H1 (cell line): ENCODE measurements at regions not wholly inside any gene's neighbourhood (a gene's known extent, or its start where the extent isn't known, plus 50 kb on each side); places are given as distances from the start of the nearest gene placed in this dataset.

Source experiments
- CTCF ChIA-PET: fragments of 300-600 bp; sonication (Branson Sonifier 250); formaldehyde crosslinking; loops from one replicate; lab custom pipeline; 2021; ENCODE audit not compliant: partially characterized antibody; lab: Charles Lee
- POLR2A ChIA-PET: fragments of 300-600 bp; sonication (Branson Sonifier 250); formaldehyde crosslinking; loops from one replicate; lab custom pipeline; 2021; ENCODE audit warnings: inconsistent platforms; ENCODE audit not compliant: partially characterized antibody; lab: Charles Lee
- DNase-seq, 2 experiments: peaks; one replicate each; pipeline versions ENCODE4 v3.0.0 to v3.0.0-alpha.2; 2010 to 2022; ENCODE audit warnings: low spot score in 2 of 2, low read depth in 1 of 2, mixed read lengths in 1 of 2
- FAIRE-seq: peaks from 2 replicates; lab custom pipeline; 2011; peaks lifted over from hg19 to GRCh38; lab: Jason Lieb, UNC
- H2AFZ ChIP-seq: 2 replicates; pipeline ENCODE4 v1.8.1; 2012; ENCODE audit warnings: low read length, inconsistent platforms
- H2AK5ac ChIP-seq: 2 replicates; pipeline ENCODE4 v1.6.1; 2013; ENCODE audit warnings: low read depth, low read length
- H2BK120ac ChIP-seq: replicated peaks from 2 replicates; pipeline ENCODE3; 2013; ENCODE audit warnings: low read depth, low read length, inconsistent platforms
- H2BK12ac ChIP-seq: 2 replicates; pipeline ENCODE4 v1.6.1; 2013; ENCODE audit warnings: low read depth, low read length
- H2BK15ac ChIP-seq: 2 replicates; pipeline ENCODE4 v1.6.1; 2013; ENCODE audit warnings: low read length
- H2BK20ac ChIP-seq: 2 replicates; pipeline ENCODE4 v1.6.1; 2013; ENCODE audit warnings: low read length
- H2BK5ac ChIP-seq: 2 replicates; pipeline ENCODE4 v1.6.1; 2013; ENCODE audit warnings: low read depth, low read length
- H3K14ac ChIP-seq: 2 replicates; pipeline ENCODE4 v1.6.1; 2013; ENCODE audit warnings: inconsistent platforms; ENCODE audit not compliant: insufficient read length
- H3K18ac ChIP-seq: 2 replicates; pipeline ENCODE4 v1.6.1; 2013; ENCODE audit warnings: low read length; ENCODE audit errors: extremely low read depth
- H3K23ac ChIP-seq: 2 replicates; pipeline ENCODE4 v1.6.1; 2013; ENCODE audit warnings: inconsistent platforms; ENCODE audit not compliant: insufficient read length
- H3K23me2 ChIP-seq: 2 replicates; pipeline ENCODE4 v1.6.1; 2013; ENCODE audit warnings: low read depth, low read length
- H3K27ac ChIP-seq: 2 replicates; pipeline ENCODE4 v1.6.1; 2011; ENCODE audit warnings: low read depth, low read length, inconsistent platforms
- H3K27me3 ChIP-seq, 4 experiments: replicated peaks in 1 of 4; 1 replicate in 1 of 4; 2 replicates in 3 of 4; pipeline versions ENCODE4 v1.6.1 to v1.8.1; 2011 to 2013; ENCODE audit warnings: low read length in 3 of 4, mild to moderate bottlenecking in 3 of 4, inconsistent platforms in 2 of 4, mixed read lengths in 2 of 4, moderate library complexity in 1 of 4; ENCODE audit not compliant: control insufficient read depth in 3 of 4, insufficient read depth in 3 of 4; ENCODE audit errors: extremely low read depth in 1 of 4
- H3K36me3 ChIP-seq, 4 experiments: 2 replicates each; pipeline versions ENCODE4 v1.6.1 to v1.8.1; 2011 to 2013; ENCODE audit warnings: mild to moderate bottlenecking in 4 of 4, low read length in 3 of 4, moderate library complexity in 2 of 4, control low read depth in 1 of 4, inconsistent platforms in 1 of 4; ENCODE audit not compliant: insufficient read depth in 4 of 4, control insufficient read depth in 2 of 4
- H3K4ac ChIP-seq: replicated peaks from 2 replicates; pipeline ENCODE3; 2013; ENCODE audit warnings: low read length, low read depth, mixed read lengths, inconsistent platforms; ENCODE audit not compliant: insufficient read length
- H3K4me1 ChIP-seq, 4 experiments: replicated peaks in 1 of 4; 1 replicate in 1 of 4; 2 replicates in 3 of 4; pipeline versions ENCODE4 v1.6.1 to v1.8.1; 2011 to 2013; ENCODE audit warnings: low read length in 3 of 4, inconsistent platforms in 2 of 4, mixed read lengths in 1 of 4; ENCODE audit not compliant: insufficient read depth in 4 of 4, control insufficient read depth in 3 of 4
- H3K4me2 ChIP-seq, 2 experiments: 2 replicates each; pipeline versions ENCODE4 v1.6.1 to v1.8.1; 2011 to 2013; ENCODE audit warnings: low read depth in 2 of 2, low read length in 2 of 2, control low read depth in 1 of 2, inconsistent platforms in 1 of 2, mild to moderate bottlenecking in 1 of 2; ENCODE audit not compliant: insufficient read depth in 1 of 2
- H3K4me3 ChIP-seq, 4 experiments: fragments of 200-600, 300-600 bp in 1 of 4; sonication (generic), shearing (Covaris generic), sonication (Bioruptor Twin) in 1 of 4; 2 replicates each; pipeline versions ENCODE4 v1.5.1 to v1.8.1; 2011 to 2016; ENCODE audit warnings: low read length in 4 of 4, low read depth in 3 of 4, control low read depth in 2 of 4, inconsistent platforms in 2 of 4, mild to moderate bottlenecking in 2 of 4, mixed read lengths in 1 of 4, moderate library complexity in 1 of 4; ENCODE audit not compliant: insufficient read depth in 2 of 4; ENCODE audit errors: extremely low read depth in 1 of 4
- H3K56ac ChIP-seq: replicated peaks from 2 replicates; pipeline ENCODE3; 2013; ENCODE audit warnings: low read depth, mild to moderate bottlenecking, mixed read lengths, low read length, inconsistent platforms; ENCODE audit not compliant: insufficient read length
- H3K79me1 ChIP-seq: 2 replicates; pipeline ENCODE4 v1.6.1; 2013; ENCODE audit warnings: low read depth, low read length, control low read depth
- H3K79me2 ChIP-seq, 2 experiments: 2 replicates each; pipeline versions ENCODE4 v1.6.1 to v1.8.1; 2012 to 2013; ENCODE audit warnings: low read length in 2 of 2, mild to moderate bottlenecking in 2 of 2, inconsistent platforms in 1 of 2; ENCODE audit not compliant: insufficient read depth in 2 of 2, control insufficient read depth in 1 of 2
- H3K9ac ChIP-seq, 4 experiments: replicated peaks in 1 of 4; 1 replicate in 1 of 4; 2 replicates in 3 of 4; pipeline versions ENCODE4 v1.6.1 to v1.8.1; 2011 to 2013; ENCODE audit warnings: low read depth in 3 of 4, low read length in 3 of 4, control low read depth in 2 of 4, mild to moderate bottlenecking in 2 of 4, moderate library complexity in 2 of 4, inconsistent platforms in 1 of 4; ENCODE audit errors: extremely low read depth in 1 of 4
- H3K9me3 ChIP-seq, 2 experiments: 2 replicates each; pipeline versions ENCODE4 v1.6.1 to v1.8.1; 2012 to 2013; ENCODE audit warnings: mild to moderate bottlenecking in 2 of 2, moderate library complexity in 2 of 2, control low read depth in 1 of 2, inconsistent platforms in 1 of 2, low read depth in 1 of 2, low read length in 1 of 2, mixed read lengths in 1 of 2; ENCODE audit not compliant: insufficient read depth in 2 of 2
- H4K20me1 ChIP-seq, 2 experiments: replicated peaks in 1 of 2; 2 replicates each; pipeline versions ENCODE3 to v1.8.1; 2011 to 2013; ENCODE audit warnings: inconsistent platforms in 2 of 2, low read length in 2 of 2, mild to moderate bottlenecking in 1 of 2; ENCODE audit not compliant: insufficient read depth in 2 of 2, control insufficient read depth in 1 of 2
- H4K5ac ChIP-seq: 2 replicates; pipeline ENCODE4 v1.6.1; 2013; ENCODE audit warnings: low read length, low read depth, mixed read lengths, inconsistent platforms; ENCODE audit not compliant: insufficient read length
- H4K8ac ChIP-seq: 2 replicates; pipeline ENCODE4 v1.8.0; 2013; ENCODE audit warnings: mild to moderate bottlenecking, moderate library complexity, low read length, inconsistent platforms; ENCODE audit not compliant: insufficient read depth; ENCODE audit errors: extremely low read depth
- H4K91ac ChIP-seq: replicated peaks from 2 replicates; pipeline ENCODE3; 2013; ENCODE audit warnings: low read length, mixed read lengths, inconsistent platforms; ENCODE audit not compliant: insufficient read length
- CHD2 ChIP-seq: IDR thresholded peaks from 2 replicates; pipeline ENCODE4 v1.6.1; 2012; ENCODE audit warnings: low read length, improper control_type of control experiment
- CTCF ChIP-seq, 3 experiments: IDR thresholded peaks; 1 replicate in 2 of 3; 2 replicates in 1 of 3; pipeline versions ENCODE4 v1.5.1 to v1.6.1; 2011; ENCODE audit warnings: low read length in 3 of 3, mild to moderate bottlenecking in 3 of 3, inconsistent platforms in 2 of 3, low read depth in 1 of 3, moderate library complexity in 1 of 3; ENCODE audit not compliant: insufficient read depth in 1 of 3; ENCODE audit errors: control extremely low read depth in 1 of 3
- KDM4A ChIP-seq: IDR thresholded peaks from one replicate; pipeline ENCODE4 v1.7.1; 2012; ENCODE audit warnings: low read depth, mild to moderate bottlenecking, moderate library complexity, low read length, inconsistent platforms; ENCODE audit not compliant: severe bottlenecking
- NANOG ChIP-seq: IDR thresholded peaks from 2 replicates; pipeline ENCODE4 v1.6.1; 2011; ENCODE audit warnings: low read length, low read depth, mild to moderate bottlenecking, inconsistent platforms; ENCODE audit not compliant: insufficient read depth, poor library complexity, severe bottlenecking
- RBBP5 ChIP-seq: IDR thresholded peaks from 2 replicates; pipeline ENCODE4 v1.7.1; 2012; ENCODE audit warnings: low read depth, mild to moderate bottlenecking, inconsistent platforms, low read length, moderate library complexity, borderline replicate concordance
- SAP30 ChIP-seq: fragments of 300-600 bp; sonication (generic); IDR thresholded peaks from 2 replicates; pipeline ENCODE4 v1.7.1; 2012; ENCODE audit warnings: low read length, moderate library complexity, mild to moderate bottlenecking, inconsistent platforms; ENCODE audit not compliant: insufficient read depth, insufficient replicate concordance
- WGBS, 2 experiments: shearing (Covaris generic) in 1 of 2; methylation state at CpG; one replicate each; pipeline versions ENCODE4 v1.1.6 to v1.1.7; 2013 to 2015; ENCODE audit warnings: low lambda C conversion rate in 2 of 2, mixed read lengths in 2 of 2, inconsistent platforms in 1 of 2, low coverage in 1 of 2, missing lambda C conversion rate in 1 of 2; ENCODE audit not compliant: insufficient replicate concordance in 2 of 2, insufficient coverage in 1 of 2, insufficient read length in 1 of 2; ENCODE audit errors: extremely low coverage in 1 of 2, missing lambda C conversion rate in 1 of 2; 5-methylcytosine and 5-hydroxymethylcytosine counted together

- Histone ChIP-seq H3K9me3 (no peaks in the 10 kb centered on the region), H2BK120ac (no peak overlapping the region), H2AK5ac (no peak overlapping the region), H2AFZ (no peak overlapping the region), H3K79me2 (no peaks in the 10 kb centered on the region), H4K91ac (no peak overlapping the region), H3K27ac (no peak overlapping the region), H2BK20ac (no peak overlapping the region), H3K79me1 (no peaks in the 10 kb centered on the region), H3K14ac (no peak overlapping the region), H3K36me3 (no peaks in the 10 kb centered on the region), H4K5ac (no peak overlapping the region), H3K9ac (no peak overlapping the region), H4K20me1 (no peaks in the 10 kb centered on the region), H3K56ac (no peak overlapping the region), H3K18ac (no peak overlapping the region), H2BK12ac (no peak overlapping the region), H3K23ac (no peak overlapping the region), H3K4me2 (no peak overlapping the region), H3K4ac (no peak overlapping the region), H2BK15ac (no peak overlapping the region), H3K4me1 (no peaks in the 10 kb centered on the region), H3K4me3 (no peak overlapping the region), H3K27me3 (no peaks in the 10 kb centered on the region), H2BK5ac (no peak overlapping the region), H4K8ac (no peak overlapping the region), H3K23me2 (no peaks in the 10 kb centered on the region)
- no peak for FAIRE-seq
- ChIA-PET POLR2A (no interaction called here), CTCF (no interaction called here)
- WGBS, 2 experiments: 97% methylated on average over 6 of the region's 6 CpGs; no CpG with 5 or more reads in 1 of the 2 experiments
- no peak for TF ChIP-seq SAP30
- no peak for TF ChIP-seq NANOG
- TF ChIP-seq KDM4A: no peak
- no peak for TF ChIP-seq CHD2
- no peak for TF ChIP-seq RBBP5
- TF ChIP-seq CTCF (IDR thresholded peaks at IDR 0.05; ENCODE audit: control extremely low read depth in 1 of 3, insufficient read depth in 1 of 3, low read depth in 1 of 3, low read length in 3 of 3): no peak
- DNase-seq: no peak
These were observed 69.5 kb upstream of the MAP3K1 start for GRCh38 chr5:56745864-56746263.
